NCI-H2081 treated with DMSO at 0.1 percent for 48 hours (cell line): ENCODE measurements at regions not wholly inside any gene's neighbourhood (a gene's known extent, or its start where the extent isn't known, plus 50 kb on each side); places are given as distances from the start of the nearest gene placed in this dataset.

ENCODE experiments used
- DNase-seq: peaks from one replicate; lab custom pipeline; 2025; lab: John Stamatoyannopoulos, UW

- peak; percentile 54 for DNase-seq
Observed at GRCh38 chr7:31284106-31284505, 56.4 kb downstream of the NEUROD6 start.

GRCh38 chr7:31271641-31272405 lies 68.7 kb downstream of the NEUROD6 start:
- no peak for DNase-seq

GRCh38 chr7:31267486-31267885 lies 73.0 kb downstream of the NEUROD6 start:
- DNase-seq = no peak

- no peak for DNase-seq
Observed at GRCh38 chr7:31263338-31263737, 77.2 kb downstream of the NEUROD6 start.

- DNase-seq = no peak
Observed at GRCh38 chr7:31261341-31261740, 79.2 kb downstream of the NEUROD6 start.

GRCh38 chr7:31260851-31261250 lies 79.7 kb downstream of the NEUROD6 start:
- no peak for DNase-seq

GRCh38 chr7:31258391-31258790 lies 82.1 kb downstream of the NEUROD6 start:
- DNase-seq = no peak

GRCh38 chr7:31256506-31256905 lies 84.0 kb downstream of the NEUROD6 start:
- DNase-seq = no peak

- no peak for DNase-seq
Observed at GRCh38 chr7:31254926-31255325, 85.6 kb downstream of the NEUROD6 start.

- no peak for DNase-seq
Observed at GRCh38 chr7:31253532-31253931, 87.0 kb downstream of the NEUROD6 start.

GRCh38 chr7:31251441-31251840 lies 89.1 kb downstream of the NEUROD6 start:
- no peak for DNase-seq

- no peak for DNase-seq
Observed at GRCh38 chr7:31249671-31250070, 90.9 kb downstream of the NEUROD6 start.

GRCh38 chr7:31236868-31237267 lies 103.7 kb downstream of the NEUROD6 start:
- no peak for DNase-seq

GRCh38 chr7:31234836-31235605 lies 105.5 kb downstream of the NEUROD6 start:
- no peak for DNase-seq

GRCh38 chr7:31228957-31229356 lies 111.6 kb downstream of the NEUROD6 start:
- no peak for DNase-seq

GRCh38 chr7:31214751-31215150 lies 125.8 kb downstream of the NEUROD6 start:
- DNase-seq = no peak

GRCh38 chr7:31211281-31211680 lies 129.2 kb downstream of the NEUROD6 start:
- DNase-seq = no peak

GRCh38 chr7:31204071-31204470 lies 136.5 kb downstream of the NEUROD6 start:
- DNase-seq = no peak

GRCh38 chr7:31203551-31203950 lies 137.0 kb downstream of the NEUROD6 start:
- DNase-seq = no peak

GRCh38 chr7:31202801-31203200 lies 137.7 kb downstream of the NEUROD6 start:
- DNase-seq = no peak

- DNase-seq = peak; percentile 50
Observed at GRCh38 chr7:31192986-31193385, 140.9 kb downstream of the ADCYAP1R1 start.

- no peak for DNase-seq
Observed at GRCh38 chr7:31190906-31191305, 138.8 kb downstream of the ADCYAP1R1 start.

GRCh38 chr7:31186202-31186601 lies 134.1 kb downstream of the ADCYAP1R1 start:
- no peak for DNase-seq
